ENCODE measurements at regions not wholly inside any gene's neighbourhood (a gene's known extent, or its start where the extent isn't known, plus 50 kb on each side); places are given as distances from the start of the nearest gene placed in this dataset.

- TF ChIP-seq, protein P1, sequence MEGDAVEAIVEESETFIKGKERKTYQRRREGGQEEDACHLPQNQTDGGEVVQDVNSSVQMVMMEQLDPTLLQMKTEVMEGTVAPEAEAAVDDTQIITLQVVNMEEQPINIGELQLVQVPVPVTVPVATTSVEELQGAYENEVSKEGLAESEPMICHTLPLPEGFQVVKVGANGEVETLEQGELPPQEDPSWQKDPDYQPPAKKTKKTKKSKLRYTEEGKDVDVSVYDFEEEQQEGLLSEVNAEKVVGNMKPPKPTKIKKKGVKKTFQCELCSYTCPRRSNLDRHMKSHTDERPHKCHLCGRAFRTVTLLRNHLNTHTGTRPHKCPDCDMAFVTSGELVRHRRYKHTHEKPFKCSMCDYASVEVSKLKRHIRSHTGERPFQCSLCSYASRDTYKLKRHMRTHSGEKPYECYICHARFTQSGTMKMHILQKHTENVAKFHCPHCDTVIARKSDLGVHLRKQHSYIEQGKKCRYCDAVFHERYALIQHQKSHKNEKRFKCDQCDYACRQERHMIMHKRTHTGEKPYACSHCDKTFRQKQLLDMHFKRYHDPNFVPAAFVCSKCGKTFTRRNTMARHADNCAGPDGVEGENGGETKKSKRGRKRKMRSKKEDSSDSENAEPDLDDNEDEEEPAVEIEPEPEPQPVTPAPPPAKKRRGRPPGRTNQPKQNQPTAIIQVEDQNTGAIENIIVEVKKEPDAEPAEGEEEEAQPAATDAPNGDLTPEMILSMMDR (IDR thresholded peaks at IDR 0.05): no peak
- no peak for TF ChIP-seq POLR2A (IDR thresholded peaks at IDR 0.05)
These were observed 202.5 kb upstream of the GRAMD2B start for GRCh38 chr5:126220725-126221124.

Data from lower leg skin (tissue), 3 donors.